ENCODE measurements at regions not wholly inside any gene's neighbourhood (a gene's known extent, or its start where the extent isn't known, plus 50 kb on each side); places are given as distances from the start of the nearest gene placed in this dataset.

GRCh38 chrX:20388594-20388993 is 121.9 kb upstream of the RPS6KA3 start:
- TF ChIP-seq CTCF (IDR thresholded peaks at IDR 0.05) = no peak
- TF ChIP-seq POLR2A (IDR thresholded peaks at IDR 0.05) = no peak
- no peak overlapping the region for H3K4me3 ChIP-seq
- no peaks in the 10 kb centered on the region for H3K36me3 ChIP-seq
- H3K4me1 ChIP-seq = no peaks in the 10 kb centered on the region
- H3K9me3 ChIP-seq = no peaks in the 10 kb centered on the region
- intact Hi-C loops (cut with DNase I; ENCODE audit: low total_unique reads) = no loop called here
- no peak overlapping the region for H3K27ac ChIP-seq
- DNase-seq = no peak
- peaks cover 0 to 9% of the 10 kb centered on the region in 2 donors for H3K27me3 ChIP-seq

- DNase-seq = no peak
- H3K27ac ChIP-seq = no peak overlapping the region
- H3K27me3 ChIP-seq = peaks cover 0 to 9% of the 10 kb centered on the region in 2 donors
- TF ChIP-seq CTCF (IDR thresholded peaks at IDR 0.05) = no peak
- no peak for TF ChIP-seq POLR2A (IDR thresholded peaks at IDR 0.05)
- no peaks in the 10 kb centered on the region for H3K36me3 ChIP-seq
- no peaks in the 10 kb centered on the region for H3K9me3 ChIP-seq
- H3K4me1 ChIP-seq = no peaks in the 10 kb centered on the region
- intact Hi-C loops (cut with DNase I; ENCODE audit: low total_unique reads) = no loop called here
- no peak overlapping the region for H3K4me3 ChIP-seq
Measured at GRCh38 chrX:20383477-20383876, 116.8 kb upstream of the RPS6KA3 start.

GRCh38 chrX:20382518-20383297 is 116.0 kb upstream of the RPS6KA3 start:
- no peaks in the 10 kb centered on the region for H3K4me1 ChIP-seq
- H3K36me3 ChIP-seq = no peaks in the 10 kb centered on the region
- intact Hi-C loops (cut with DNase I; ENCODE audit: low total_unique reads) = no loop called here
- DNase-seq = no peak
- H3K27ac ChIP-seq = no peak overlapping the region
- no peaks in the 10 kb centered on the region for H3K9me3 ChIP-seq
- TF ChIP-seq POLR2A (IDR thresholded peaks at IDR 0.05) (no peak), CTCF (IDR thresholded peaks at IDR 0.05) (no peak)
- no peak overlapping the region for H3K4me3 ChIP-seq
- H3K27me3 ChIP-seq = peaks cover 0 to 9% of the 10 kb centered on the region in 2 donors

- Histone ChIP-seq H3K27me3 (peaks cover 0 to 9% of the 10 kb centered on the region in 2 donors), H3K4me3 (no peak overlapping the region), H3K4me1 (no peaks in the 10 kb centered on the region), H3K27ac (no peak overlapping the region), H3K36me3 (no peaks in the 10 kb centered on the region), H3K9me3 (no peaks in the 10 kb centered on the region)
- DNase-seq = no peak
- intact Hi-C loops (cut with DNase I; ENCODE audit: low total_unique reads) = no loop called here
- TF ChIP-seq CTCF (IDR thresholded peaks at IDR 0.05) = no peak
- no peak for TF ChIP-seq POLR2A (IDR thresholded peaks at IDR 0.05)
Measured at GRCh38 chrX:20382082-20382481, 115.4 kb upstream of the RPS6KA3 start.

GRCh38 chrX:20378233-20378920 is 111.7 kb upstream of the RPS6KA3 start:
- H3K36me3 ChIP-seq = no peaks in the 10 kb centered on the region
- no peak for DNase-seq
- intact Hi-C loops (cut with DNase I; ENCODE audit: low total_unique reads) = no loop called here
- H3K9me3 ChIP-seq = no peaks in the 10 kb centered on the region
- TF ChIP-seq CTCF (IDR thresholded peaks at IDR 0.05) (no peak), POLR2A (IDR thresholded peaks at IDR 0.05) (no peak)
- H3K27me3 ChIP-seq = no peaks in the 10 kb centered on the region
- no peaks in the 10 kb centered on the region for H3K4me1 ChIP-seq
- no peak overlapping the region for H3K4me3 ChIP-seq
- no peak overlapping the region for H3K27ac ChIP-seq
